ENCODE measurements at regions not wholly inside any gene's neighbourhood (a gene's known extent, or its start where the extent isn't known, plus 50 kb on each side); places are given as distances from the start of the nearest gene placed in this dataset.

DNA sequence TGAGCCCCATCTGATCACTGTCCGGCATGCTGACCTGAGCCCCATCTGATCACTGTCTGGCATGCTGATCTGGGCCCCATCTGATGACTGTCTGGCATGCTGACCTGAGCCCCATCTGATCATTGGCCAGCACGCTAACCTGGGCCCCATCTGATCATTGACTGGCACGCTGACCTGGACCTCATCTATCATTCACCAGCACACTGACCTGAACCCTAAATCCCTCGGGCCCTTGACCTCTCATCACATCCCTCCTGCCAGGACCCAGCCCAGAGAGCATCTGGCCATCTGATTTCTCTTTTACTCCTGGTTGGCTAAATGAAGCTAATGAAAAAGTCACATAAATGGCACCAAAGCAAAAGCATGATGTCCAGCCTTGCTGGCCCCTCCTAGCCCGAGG, 207.1 kb downstream of the NDUFA10 start:
- no peak for TF ChIP-seq CTCF (IDR thresholded peaks at IDR 0.05)
- TF ChIP-seq POLR2A (IDR thresholded peaks at IDR 0.05): no peak
- TF ChIP-seq EP300 (IDR thresholded peaks at IDR 0.05): no peak

Data from tibial nerve (tissue), 4 donors.